HFF-Myc (cell line): ENCODE measurements at regions not wholly inside any gene's neighbourhood (a gene's known extent, or its start where the extent isn't known, plus 50 kb on each side); places are given as distances from the start of the nearest gene placed in this dataset.
A peak's percentile ranks its signal among the peaks of the same experiment; 100 is the strongest.
"Not testable (repeated sequence)": the region's sequence is repeated elsewhere in the genome, so short reads cannot be mapped to it uniquely, and the experiment has no call there.

Experiments used
- DNase-seq: peaks from one replicate; pipeline ENCODE4 v3.0.0-alpha.2; 2011; ENCODE audit warnings: low read depth; ENCODE audit errors: extremely low read depth
- H3K4me3 ChIP-seq: replicated peaks from 2 replicates; pipeline ENCODE4 v1.5.1; 2011; ENCODE audit warnings: low read depth, mild to moderate bottlenecking, control low read depth, low read length
- TF ChIP-seq, protein P1 (sequence below): IDR thresholded peaks from 2 replicates; pipeline ENCODE4 v1.5.1; 2012; ENCODE audit warnings: mild to moderate bottlenecking, low read depth, low read length, control low read depth; ENCODE audit errors: missing control alignments

- H3K4me3 ChIP-seq: no peak overlapping the region
- DNase-seq: no peak
- TF ChIP-seq, protein P1, sequence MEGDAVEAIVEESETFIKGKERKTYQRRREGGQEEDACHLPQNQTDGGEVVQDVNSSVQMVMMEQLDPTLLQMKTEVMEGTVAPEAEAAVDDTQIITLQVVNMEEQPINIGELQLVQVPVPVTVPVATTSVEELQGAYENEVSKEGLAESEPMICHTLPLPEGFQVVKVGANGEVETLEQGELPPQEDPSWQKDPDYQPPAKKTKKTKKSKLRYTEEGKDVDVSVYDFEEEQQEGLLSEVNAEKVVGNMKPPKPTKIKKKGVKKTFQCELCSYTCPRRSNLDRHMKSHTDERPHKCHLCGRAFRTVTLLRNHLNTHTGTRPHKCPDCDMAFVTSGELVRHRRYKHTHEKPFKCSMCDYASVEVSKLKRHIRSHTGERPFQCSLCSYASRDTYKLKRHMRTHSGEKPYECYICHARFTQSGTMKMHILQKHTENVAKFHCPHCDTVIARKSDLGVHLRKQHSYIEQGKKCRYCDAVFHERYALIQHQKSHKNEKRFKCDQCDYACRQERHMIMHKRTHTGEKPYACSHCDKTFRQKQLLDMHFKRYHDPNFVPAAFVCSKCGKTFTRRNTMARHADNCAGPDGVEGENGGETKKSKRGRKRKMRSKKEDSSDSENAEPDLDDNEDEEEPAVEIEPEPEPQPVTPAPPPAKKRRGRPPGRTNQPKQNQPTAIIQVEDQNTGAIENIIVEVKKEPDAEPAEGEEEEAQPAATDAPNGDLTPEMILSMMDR: no peak
These were observed 93.6 kb upstream of the RANBP3L start for GRCh38 chr5:36395260-36395659.

- not testable (repeated sequence) for H3K4me3 ChIP-seq, DNase-seq
These were observed 94.2 kb upstream of the RANBP3L start for GRCh38 chr5:36395947-36396346.

GRCh38 chr5:36396640-36397039 is 94.9 kb upstream of the RANBP3L start:
- H3K4me3 ChIP-seq: no peak overlapping the region
- no peak for DNase-seq
- TF ChIP-seq, protein P1: no peak

DNA sequence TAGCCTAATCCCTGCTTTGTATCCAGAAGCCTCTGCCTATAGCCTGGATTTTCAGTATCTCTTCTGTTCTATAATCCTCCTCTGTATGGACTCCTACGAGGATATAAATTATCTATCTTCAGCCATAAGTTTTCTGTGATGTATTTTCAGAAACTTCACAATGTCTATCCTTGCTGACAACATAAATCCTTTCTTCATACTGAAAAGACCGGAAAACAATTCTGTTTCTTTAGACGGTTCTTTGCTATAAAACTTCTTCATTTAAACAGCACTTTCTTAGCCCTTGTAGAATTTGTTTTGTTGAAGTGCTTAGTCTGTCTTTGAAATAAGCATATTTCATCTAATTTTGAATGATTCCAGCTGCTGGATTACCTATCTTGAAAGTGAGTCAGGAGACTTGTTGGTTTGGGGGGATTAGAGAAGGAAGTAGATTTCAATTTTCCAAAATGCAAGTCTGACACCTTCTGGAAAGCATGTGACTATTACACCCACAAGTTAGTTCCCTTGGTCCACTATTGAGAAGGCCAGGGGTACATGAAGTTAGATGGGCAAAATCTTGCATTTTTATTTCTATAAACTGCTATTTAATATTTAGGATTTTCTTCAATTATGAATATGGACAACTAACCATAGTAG is 96.3 kb upstream of the RANBP3L start:
- H3K4me3 ChIP-seq: no peak overlapping the region
- DNase-seq: no peak
- TF ChIP-seq, protein P1: peak; percentile 32

GRCh38 chr5:36402512-36402906 is 100.8 kb upstream of the RANBP3L start:
- no peak overlapping the region for H3K4me3 ChIP-seq
- TF ChIP-seq, protein P1: no peak
- no peak for DNase-seq

DNA sequence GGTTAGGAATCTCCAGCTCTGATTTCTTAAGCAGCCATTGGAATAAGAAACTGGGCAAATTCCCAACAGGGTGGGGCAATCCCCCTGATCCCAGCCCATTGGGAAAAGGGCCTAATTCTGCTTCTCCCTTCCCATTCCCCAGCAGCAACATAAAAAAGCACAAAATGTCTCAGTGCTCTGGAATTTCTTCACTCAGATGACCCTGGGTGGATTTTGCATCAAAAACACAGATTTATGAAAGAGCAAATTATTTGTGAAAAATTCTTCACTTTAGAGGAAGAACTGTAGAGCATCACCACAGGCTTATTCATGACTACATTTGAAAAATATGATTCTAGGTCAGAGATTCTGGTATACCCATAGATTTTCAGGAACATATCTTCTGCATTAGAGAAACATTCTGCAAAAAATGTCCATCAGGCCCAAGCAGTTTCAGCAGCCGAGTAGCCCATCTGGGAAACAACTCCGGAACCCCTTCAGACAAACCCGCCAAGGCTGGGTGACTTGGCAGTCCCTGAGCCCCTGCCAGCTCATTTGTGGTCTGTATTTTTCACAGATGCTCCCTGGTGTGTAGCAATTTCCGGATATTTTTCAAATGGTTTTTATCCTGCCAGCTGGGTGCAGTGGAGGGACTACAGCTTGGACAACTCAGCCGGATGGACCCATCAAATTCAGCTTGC is 102.1 kb upstream of the RANBP3L start:
- TF ChIP-seq, protein P1: no peak
- no peak overlapping the region for H3K4me3 ChIP-seq
- peak; percentile 60 for DNase-seq

DNA sequence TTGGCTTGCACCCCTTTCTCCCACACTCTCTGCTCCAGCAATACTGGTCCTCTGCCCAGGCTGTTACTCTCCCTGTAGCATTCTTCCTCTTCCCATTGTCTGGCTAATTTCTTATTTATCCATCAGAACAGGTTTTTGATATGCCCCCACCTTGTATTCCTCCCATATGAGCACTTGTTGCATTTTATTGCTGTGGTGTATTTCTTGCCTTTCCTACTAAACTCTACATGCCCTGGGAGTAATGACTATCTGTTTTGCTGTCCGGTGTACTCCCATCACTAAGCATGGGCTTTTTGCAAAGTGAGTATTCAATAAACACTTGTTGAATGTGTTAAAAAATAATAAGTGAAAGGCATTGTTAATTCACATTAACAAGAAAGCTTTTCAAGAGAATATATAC is 104.3 kb upstream of the RANBP3L start:
- TF ChIP-seq, protein P1: no peak
- no peak for DNase-seq
- H3K4me3 ChIP-seq: no peak overlapping the region
